GM19455 (cell line): ENCODE measurements at regions not wholly inside any gene's neighbourhood (a gene's known extent, or its start where the extent isn't known, plus 50 kb on each side); places are given as distances from the start of the nearest gene placed in this dataset.
"Not testable (repeated sequence)": the region's sequence is repeated elsewhere in the genome, so short reads cannot be mapped to it uniquely, and the experiment has no call there.

Experiments
- ATAC-seq: cut with Tn5 transposase; IDR thresholded peaks from one replicate; pipeline ENCODE4 v1.9.1; 2021; ENCODE audit not compliant: unreplicated experiment

DNA sequence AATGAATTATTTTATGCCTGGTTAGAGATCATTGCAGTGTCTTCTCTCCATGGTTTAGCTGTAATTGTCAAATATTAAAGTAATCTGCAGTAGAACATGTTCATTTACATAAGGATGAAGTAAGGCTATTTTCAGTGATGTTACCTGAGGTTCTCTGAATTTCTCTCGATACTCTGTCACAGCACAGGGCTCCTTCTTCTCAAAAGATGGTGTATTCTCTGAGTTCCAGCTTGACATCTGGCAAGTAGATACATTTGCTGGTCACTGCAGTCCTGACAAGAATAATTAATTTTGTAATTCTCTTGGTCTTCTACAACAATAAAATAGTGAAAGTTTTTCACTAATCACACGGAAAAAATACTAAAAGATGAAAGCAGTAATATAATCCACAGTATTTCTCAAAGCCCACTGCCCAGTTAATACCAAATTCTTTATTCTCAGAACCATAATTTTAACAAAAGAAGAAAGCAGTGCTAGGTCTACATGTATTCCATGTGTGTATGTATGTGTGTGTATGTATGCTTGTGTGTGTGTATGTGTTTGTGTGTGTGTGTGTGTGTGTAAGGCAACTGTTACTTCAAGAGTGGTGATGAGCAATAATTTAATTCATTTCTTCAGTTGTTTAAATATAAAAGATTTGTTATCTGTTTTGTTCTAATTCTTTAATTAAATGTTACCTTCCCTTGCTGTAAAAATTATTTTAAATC is 1165.5 kb upstream of the SLC39A10 start:
- ATAC-seq: no peak

DNA sequence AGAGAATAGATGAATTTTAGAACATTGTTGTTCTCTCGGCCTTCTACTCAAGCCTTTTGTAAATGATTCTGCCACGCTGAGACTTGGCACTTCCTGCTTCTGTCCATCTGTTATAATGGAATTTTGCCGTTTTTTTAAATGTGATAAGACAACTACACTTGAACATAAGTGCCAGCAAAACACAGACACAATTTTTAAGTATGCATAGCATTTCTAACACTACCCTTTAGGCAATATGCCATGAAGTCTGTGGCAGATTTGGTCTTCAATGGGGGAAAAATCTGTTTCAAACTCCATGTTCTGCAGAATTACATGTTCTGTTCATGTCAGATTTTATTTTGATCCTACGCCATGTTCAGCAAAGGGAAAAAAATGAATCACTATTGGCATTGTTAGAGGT is 1170.7 kb upstream of the SLC39A10 start:
- no peak for ATAC-seq

DNA sequence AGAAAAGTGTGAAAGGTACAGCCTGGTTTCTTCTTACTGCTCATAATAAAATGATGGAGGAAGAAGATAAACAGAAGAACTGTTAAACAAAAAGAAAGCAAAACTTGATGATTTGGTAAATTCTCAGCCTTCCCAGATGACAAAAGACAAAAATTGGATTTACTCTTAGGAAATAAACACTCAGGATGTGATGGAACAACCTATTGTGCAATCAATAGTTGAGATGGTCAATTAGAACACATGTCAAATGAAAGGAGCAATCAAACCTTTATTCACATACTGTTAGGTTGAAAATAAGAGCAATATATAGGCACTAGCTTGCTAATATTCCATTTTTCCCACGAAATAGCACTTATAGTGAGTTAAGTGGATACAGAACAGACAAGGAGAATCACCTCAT is 1174.0 kb upstream of the SLC39A10 start:
- ATAC-seq: no peak

DNA sequence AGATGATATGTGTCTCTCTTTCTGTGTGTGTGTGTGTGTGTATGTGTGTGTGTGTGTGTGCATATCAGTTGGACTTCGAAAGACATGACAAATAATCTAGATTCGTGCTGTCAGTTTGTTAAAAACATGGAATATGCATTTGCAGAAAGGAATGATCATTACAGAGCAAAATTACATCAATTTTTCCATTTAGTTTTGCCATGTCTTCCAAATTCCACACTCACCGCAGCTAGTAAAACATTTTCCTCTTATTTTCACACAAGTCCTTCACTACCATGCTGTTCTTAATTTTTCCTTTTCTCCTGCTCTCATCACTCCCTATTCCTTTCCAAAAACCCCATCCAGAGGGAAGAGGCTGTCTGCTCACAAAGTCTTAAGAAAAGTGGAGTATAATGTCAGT is 1191.4 kb upstream of the SLC39A10 start:
- no peak for ATAC-seq

DNA sequence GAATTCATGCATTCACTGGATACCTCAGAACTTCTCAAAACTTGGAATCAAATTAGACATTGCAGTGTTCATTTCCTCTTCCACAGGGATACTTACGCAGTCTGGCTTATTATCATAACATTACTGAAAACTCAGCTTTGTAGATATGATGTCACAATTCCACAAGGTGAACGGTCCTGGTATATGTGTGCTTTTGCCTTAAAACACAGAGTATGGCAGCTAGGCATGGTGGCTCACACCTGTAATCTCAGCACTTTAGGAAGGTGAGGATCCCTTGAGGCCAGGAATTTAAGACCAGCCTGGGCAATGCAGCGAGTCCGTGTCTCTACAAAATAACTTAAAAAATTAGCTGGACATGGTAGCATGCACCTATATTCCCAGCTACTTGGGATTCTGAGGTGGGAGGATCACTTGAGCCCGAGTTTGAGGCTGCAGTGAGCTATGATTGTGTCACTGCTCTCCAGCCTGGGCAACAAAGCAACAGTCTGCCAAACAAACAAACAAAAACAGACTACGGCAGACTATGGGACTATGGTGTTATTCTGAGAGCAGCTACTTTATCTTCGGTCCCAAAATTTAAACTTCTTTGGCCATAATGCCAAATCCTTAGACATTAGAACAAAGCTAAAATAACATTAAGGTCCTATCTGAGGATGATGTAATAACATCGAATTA is 1191.9 kb upstream of the SLC39A10 start:
- no peak for ATAC-seq

DNA sequence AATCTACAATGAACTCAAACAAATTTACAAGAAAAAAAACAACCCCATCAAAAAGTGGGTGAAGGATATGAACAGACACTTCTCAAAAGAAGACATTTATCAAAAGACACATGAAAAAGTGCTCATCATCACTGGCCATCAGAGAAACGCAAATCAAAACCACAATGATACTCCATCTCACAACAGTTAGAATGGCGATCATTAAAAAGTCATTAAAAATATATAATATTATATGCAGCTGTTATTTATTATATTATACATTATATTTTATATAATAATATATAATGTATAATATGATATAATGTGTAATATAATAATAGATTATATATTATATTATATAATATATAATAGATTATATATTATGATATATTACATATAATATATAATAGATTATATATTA is 1194.1 kb upstream of the SLC39A10 start:
- ATAC-seq: not testable (repeated sequence)

DNA sequence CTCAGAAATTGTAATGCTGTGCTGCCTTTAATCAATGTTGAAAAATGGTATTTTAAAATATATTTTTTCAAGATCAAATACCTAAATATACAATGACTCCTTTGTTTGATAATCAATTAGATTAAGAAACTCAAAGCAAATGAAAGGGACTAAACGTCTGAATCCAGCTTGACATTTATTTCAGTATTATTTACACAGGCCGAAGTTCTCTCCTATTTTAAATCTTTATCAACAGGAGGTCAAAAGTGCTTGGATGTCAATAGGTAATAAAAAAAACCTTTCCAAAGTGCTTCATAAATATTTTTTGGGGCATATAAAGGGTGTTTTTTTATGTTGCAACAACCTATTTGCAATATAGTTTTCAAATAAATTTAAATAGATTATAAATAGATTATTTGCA is 1201.7 kb upstream of the SLC39A10 start:
- ATAC-seq: no peak

DNA sequence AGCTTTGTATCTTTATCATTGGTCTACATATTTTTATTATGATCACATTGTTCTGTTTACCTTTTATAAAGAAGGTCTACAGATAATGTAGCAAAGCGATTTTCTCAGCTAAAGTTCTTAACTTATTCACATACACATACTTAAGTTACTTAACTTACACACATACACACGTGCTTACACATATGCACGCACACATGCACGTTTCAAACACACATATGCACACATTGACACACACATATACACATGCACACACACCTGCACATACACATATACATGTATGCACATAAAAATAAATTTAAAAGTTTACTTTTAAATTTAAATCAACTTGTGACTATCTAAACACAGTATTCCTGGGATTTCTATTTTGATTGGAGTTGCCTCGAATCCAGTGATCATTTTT is 1204.5 kb upstream of the SLC39A10 start:
- no peak for ATAC-seq

DNA sequence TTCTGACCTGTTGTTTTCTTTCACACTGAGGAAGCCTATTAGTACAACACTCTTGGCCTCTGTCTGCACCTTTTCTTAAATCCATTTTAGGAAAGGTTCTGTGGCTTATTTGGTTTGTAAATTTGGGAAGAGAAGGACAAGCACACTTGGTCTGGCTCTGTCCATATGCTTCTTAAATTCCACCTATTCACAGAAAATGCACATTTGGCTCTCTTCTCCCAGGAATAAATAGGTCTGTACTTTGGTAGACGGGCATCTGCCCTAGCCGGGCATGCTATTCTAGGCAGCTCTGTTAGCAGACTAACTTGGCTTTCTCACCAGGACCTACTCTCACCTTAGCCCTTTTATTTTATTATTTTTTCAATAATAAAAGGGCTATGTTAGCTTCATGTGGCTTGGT is 1211.8 kb upstream of the SLC39A10 start:
- ATAC-seq: no peak

DNA sequence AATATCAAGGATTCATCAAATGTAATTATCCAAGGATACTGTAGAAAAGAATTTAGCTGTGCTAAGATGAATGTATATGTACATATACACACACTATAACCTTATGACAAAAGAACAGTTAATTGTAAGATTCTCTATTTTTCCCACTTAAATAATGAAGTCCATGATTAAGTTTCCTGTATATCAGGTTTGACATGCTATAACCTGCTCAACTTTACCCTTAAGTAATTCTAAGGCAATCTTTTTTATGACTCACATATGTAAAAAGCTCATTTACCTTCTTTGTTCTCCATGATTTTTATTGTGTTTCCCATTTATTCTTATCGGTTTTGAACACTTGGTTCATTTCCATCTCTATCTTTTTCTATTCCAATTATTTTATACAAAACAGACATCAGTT is 1213.1 kb upstream of the SLC39A10 start:
- ATAC-seq: no peak

DNA sequence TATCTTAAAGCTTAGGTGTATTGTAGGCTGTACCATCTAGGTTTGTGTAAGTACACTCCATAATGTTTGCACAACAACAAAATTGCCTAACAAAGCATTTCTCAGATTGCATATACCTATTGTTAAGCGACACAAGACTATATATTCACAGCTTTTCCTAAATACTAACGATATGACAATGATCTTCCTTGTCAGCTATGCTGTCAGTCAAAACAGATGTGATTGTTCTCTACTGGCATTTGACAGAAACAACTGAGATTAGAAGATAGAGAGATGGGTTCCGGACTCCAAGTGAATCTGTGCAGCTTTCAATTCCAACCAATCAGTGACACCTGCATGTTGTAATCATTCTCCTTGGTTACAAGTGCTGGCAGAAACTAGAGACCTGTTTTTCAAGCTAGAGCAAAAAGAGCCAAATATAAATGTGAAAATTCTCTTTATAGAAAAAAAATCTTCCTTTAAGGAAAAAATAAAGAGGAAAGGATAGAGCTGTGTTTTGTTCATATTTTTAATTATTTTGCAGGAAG is 1232.3 kb upstream of the SLC39A10 start:
- no peak for ATAC-seq

DNA sequence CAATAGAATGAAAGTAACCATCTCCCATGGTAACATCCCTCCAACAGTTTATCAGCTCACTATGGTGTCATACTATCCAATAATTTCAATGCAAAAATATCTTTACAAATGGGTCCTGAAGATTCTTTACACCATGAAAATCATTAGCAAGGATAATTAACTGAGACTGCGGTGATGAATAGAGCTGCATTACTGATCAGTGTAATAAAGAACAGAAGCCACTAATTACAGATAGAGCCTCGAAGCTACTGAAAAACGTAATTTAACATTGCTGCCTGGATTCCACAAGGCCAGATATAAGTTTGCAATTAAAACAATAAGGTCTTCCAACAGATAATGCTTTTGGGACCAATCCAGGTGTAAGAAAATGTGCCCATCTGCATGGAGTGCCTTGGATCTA is 1245.8 kb upstream of the SLC39A10 start:
- ATAC-seq: no peak

DNA sequence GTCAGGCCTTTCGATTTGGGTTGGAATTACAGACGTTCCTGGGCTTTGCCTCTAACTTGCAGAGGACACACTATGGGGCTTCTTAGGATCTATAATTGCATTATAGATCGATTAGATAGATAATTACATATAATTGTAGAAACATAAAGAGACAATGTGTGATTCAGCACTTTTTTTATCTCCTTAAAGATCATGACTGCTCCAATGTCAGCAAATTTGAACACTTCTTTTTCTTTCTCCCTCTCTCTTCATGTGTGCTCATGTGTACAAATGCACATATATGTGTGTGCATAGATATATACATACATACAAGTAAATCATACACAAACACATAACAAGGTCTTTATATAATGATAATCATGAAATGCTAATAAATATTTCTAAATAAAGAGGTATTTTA is 1261.2 kb upstream of the SLC39A10 start:
- no peak for ATAC-seq

DNA sequence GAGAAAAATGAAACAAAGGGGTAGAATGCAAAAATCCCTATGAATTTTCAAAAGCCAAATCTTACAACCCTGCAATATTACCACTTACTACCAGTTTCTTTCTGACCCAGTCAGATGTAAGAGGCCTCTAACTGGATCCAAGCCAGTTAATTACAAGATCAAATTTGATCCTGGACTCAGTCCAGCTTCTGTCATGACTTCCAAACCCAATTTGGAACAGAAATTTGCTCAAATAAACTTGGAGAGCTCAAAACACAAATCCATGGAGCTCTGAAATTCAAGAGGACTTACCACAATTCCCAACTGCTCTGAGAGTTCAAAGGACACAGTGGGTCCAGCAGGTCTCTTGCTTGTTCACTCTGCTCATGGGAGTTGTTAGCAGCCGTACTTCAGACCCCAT is 1271.7 kb upstream of the SLC39A10 start:
- ATAC-seq: no peak

DNA sequence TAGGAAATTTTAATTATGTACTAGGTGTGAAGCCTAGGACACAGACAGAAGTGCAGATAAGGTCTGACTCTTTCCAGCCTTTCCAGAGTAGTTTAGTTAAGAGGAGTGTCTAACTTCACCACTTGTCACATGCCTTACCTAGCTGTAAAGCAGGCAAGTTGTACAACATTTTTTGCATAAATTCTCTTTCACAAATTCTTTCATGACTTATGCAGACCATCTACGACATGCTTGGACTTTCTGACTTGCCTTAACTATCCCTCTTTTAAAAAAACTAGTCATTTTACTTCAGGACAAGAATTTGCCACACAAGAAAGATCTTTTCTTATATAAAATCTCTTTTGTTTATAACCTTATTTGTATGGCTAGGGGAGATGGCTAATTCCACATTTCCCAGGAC is 1273.6 kb upstream of the SLC39A10 start:
- ATAC-seq: no peak

DNA sequence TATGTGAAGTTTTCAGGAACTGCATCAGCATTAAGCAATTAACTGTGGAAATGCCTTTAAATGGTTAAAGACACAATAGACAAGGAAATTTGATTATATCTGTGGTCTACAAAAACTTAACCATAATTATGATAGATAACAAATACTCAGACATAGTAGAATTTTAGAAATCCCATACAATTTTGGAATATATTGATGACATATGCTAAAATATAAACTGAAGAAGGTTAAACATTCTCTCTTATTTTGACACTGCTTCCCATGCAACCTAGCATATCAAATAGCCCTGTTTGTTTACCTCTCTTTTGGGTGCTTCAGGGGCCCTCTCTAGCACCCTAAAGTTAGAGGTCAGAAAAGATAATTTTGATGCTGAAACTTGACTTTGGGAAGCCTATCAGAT is 1274.8 kb upstream of the SLC39A10 start:
- ATAC-seq: no peak

DNA sequence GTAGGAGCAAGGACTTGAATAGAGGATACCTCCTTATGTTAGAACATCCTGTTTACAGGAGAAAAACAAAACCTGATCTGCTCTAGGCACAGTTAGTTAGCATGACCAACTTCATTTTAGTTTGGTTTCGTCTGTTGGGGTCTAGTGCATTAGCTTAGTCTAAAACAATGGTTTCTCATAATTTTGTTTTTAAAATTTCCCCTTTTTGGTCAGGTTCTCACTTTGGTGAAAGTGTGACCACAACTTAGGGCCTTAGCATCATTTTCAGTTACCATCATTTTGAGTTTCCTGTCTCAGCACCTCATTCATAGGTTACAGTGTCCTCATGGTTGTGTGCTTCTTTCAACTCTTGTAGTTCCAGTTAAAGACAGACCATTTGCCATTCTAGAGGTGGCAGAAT is 1277.0 kb upstream of the SLC39A10 start:
- ATAC-seq: no peak

DNA sequence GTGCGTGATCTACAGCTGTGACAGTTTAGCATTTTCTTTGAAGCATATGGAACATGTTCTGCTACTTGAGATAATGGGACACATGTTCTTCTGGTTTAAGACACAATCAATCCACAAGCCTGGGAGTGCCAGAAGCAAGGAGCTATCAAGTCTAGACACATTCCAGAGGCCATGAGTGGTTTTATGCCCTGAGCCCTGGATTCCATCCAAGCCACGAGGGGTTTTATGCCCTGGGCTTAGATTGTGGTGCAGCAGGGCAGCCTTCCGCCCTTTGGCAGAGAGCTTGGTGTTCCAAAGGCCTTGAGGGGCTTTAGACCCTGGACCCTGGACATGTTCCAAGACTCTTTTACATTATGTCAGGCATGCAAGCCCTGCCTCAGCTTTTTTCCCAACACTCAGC is 1289.6 kb upstream of the SLC39A10 start:
- ATAC-seq: not testable (repeated sequence)

DNA sequence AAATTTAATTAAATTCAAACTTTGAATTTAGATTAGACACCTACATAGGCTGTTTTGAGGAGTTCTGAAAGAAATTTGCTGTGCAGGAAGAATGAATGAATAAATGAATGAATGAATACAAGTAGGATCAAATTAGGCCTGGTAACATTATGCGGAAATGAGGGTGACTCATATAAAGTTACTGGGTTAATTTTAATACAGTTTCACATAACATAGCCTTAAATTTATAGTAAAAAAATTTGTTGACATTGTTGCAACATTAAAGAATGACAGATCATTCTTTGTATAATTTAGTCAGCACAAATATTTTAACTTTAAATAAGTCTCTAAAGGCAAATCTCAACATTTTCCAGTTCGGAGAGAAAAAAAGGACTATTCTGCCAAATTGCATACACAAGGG is 1293.1 kb upstream of the SLC39A10 start:
- ATAC-seq: no peak

DNA sequence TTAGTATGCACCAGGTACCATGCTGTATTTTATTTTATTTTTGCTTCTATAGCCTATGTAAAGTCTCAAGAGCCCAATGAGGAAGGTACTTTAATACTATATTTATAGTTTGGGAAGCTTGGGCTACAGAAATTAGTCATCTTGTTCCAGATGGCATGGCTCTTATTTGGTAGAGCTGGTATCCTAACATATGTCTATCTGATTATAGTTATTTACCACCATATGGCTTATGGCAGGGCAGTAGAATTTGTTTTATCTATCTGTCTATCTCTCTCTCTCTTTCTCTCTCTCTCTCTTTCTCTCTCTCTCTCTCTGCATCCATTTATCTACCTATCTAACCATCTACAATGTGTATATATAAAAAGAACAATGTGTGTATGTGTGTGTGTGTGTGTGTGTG is 1293.7 kb upstream of the SLC39A10 start:
- ATAC-seq: no peak

DNA sequence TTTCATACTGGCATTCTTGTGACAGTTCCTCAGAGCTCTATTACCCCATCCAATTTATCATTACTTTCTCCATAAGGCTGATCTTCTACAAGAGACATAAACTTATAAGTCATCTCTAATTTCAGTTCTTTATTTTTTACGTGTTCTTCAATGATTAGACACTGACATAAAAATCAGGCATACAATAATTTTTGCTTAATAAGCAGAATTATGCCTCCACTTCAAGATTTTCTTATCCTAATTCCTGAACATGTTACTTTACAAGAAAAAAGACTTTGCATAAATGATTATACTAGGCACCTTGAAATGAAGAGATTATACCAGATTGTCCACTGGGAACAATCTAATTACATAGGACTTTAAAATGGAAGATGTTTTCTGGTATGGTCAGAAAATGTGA is 1304.5 kb upstream of the SLC39A10 start:
- no peak for ATAC-seq

DNA sequence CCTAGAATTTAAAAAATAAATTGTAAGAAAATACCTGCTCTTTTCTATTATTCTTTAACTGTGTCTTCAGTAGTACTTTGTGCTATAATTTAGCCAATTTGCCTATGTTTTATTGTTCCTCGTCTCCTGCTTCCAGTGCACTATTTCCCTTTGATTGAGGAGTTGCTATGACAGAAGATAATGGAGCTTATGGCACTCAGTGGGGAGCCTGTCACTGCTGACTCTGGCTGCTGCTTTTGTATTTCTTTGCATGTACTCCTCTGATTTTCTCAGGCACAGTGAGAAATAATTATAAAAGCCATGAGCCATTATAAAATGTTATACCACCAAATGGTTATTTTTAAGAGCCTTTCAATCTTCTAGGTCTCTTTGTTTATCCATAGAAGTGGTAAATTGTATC is 1310.8 kb upstream of the SLC39A10 start:
- ATAC-seq: no peak

DNA sequence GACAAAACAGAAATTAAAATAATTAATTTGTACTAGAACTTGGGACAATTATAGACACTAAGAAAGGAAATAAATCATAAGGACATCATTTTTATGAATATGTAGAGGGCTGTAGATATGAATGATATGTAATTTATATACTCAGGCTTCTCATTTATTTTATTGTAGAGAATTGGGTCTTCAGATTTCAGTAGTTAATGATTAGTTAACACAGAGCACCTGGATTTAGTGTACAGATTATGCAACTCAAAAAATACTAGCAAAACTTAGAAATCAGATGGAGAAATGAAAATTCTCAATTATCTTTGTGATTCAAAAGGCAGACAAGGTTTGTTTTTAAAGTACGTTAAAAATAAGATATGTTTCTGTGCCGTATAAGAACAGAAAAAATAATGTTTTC is 1311.7 kb upstream of the SLC39A10 start:
- no peak for ATAC-seq
